Neuron (in vitro differentiated cells): ENCODE measurements at regions not wholly inside any gene's neighbourhood (a gene's known extent, or its start where the extent isn't known, plus 50 kb on each side); places are given as distances from the start of the nearest gene placed in this dataset.
"Not testable (repeated sequence)": the region's sequence is repeated elsewhere in the genome, so short reads cannot be mapped to it uniquely, and the experiment has no call there.

ENCODE experiments used
- H2AFZ ChIP-seq: one replicate; pipeline ENCODE4 v1.6.1; 2013; ENCODE audit warnings: low read depth, mild to moderate bottlenecking, inconsistent platforms, low read length, moderate library complexity
- H3K27me3 ChIP-seq: one replicate; pipeline ENCODE4 v1.6.1; 2013; ENCODE audit warnings: low read length; ENCODE audit not compliant: insufficient read depth
- H3K36me3 ChIP-seq: one replicate; pipeline ENCODE4 v1.6.1; 2013; ENCODE audit warnings: low read length; ENCODE audit not compliant: insufficient read depth
- H3K4me1 ChIP-seq: one replicate; pipeline ENCODE4 v1.6.1; 2013; ENCODE audit warnings: low read length; ENCODE audit not compliant: insufficient read depth
- H3K4me3 ChIP-seq: 2 replicates; pipeline ENCODE4 v1.5.1; 2013; ENCODE audit warnings: mild to moderate bottlenecking, low read length, moderate library complexity
- H3K9me3 ChIP-seq: one replicate; pipeline ENCODE4 v1.6.1; 2013; ENCODE audit warnings: low read length

DNA sequence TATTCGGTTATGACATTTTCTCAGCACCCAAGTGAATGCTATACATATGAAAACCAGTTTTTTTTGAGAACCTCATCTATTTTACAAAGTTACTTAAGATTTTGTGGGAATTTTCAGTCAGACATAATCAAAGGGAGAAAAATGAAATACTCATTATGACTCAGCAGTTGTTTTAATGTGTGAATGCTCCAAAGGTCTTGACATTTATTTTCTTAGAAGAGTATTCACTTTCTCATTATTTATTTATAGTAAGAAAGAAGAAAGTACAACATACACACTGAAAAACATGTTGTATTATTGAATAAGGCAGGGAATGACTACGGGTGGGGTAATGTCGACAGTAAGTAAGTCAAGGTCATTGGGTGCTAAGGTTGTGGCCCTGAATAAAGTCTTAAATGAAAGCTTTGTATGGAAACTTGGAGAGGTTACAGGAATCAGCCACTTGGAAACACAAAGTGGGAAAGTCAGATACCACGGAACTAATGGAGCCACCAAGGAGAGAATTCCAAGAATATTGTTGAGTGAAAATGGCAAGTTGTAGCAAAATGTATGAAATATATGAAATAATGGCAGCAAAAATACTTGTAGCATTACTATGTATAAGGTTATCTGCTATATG, 844.5 kb downstream of the TBL1XR1 start:
- no peaks in the 10 kb centered on the region for H3K27me3 ChIP-seq
- no peak overlapping the region for H3K4me3 ChIP-seq
- H3K9me3 ChIP-seq, result no peaks in the 10 kb centered on the region
- no peaks in the 10 kb centered on the region for H3K4me1 ChIP-seq
- H3K36me3 ChIP-seq, result no peaks in the 10 kb centered on the region
- no peak overlapping the region for H2AFZ ChIP-seq

DNA sequence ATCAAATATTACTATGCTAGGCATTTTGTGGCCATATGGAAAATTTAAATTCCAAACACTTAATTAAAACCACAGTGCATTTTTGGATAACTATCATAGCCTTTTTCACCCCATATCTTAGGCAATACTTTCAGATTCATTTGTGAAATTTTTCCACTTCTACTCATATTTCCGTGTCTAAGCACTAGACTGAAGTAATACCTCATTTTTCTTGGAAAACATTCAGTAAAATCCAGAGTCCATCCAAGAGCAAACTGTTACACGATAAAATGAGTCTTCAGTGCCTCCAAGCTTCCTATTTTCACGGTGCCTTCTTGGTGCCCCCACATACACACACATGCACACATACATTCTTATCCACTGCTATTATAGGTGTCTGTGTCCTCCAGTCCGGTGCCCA, 845.9 kb downstream of the TBL1XR1 start:
- H2AFZ ChIP-seq, result no peak overlapping the region
- no peak overlapping the region for H3K4me3 ChIP-seq
- H3K4me1 ChIP-seq, result no peaks in the 10 kb centered on the region
- H3K9me3 ChIP-seq, result no peaks in the 10 kb centered on the region
- H3K36me3 ChIP-seq, result no peaks in the 10 kb centered on the region
- H3K27me3 ChIP-seq, result no peaks in the 10 kb centered on the region

DNA sequence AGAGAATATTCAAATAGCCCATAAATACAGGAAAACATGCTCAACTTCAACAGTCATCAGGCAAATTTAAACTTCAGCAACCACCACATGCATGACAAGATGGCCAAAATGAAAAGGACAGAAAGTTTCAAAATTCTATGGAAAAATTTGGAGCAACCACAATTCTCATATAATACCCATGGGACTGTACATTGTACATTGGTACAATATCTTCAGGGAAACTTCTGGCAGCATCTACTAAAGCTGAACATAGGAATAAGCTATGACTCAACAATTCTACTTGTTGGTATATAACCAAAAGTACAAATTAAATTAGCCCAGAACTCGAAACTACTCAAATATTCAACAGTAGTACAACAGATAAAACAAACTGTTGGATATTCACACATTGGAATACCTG, 847.6 kb downstream of the TBL1XR1 start:
- Histone ChIP-seq H3K27me3 (no peaks in the 10 kb centered on the region), H3K4me1 (no peaks in the 10 kb centered on the region), H3K9me3 (no peaks in the 10 kb centered on the region), H3K4me3 (no peak overlapping the region), H3K36me3 (no peaks in the 10 kb centered on the region), H2AFZ (no peak overlapping the region)

DNA sequence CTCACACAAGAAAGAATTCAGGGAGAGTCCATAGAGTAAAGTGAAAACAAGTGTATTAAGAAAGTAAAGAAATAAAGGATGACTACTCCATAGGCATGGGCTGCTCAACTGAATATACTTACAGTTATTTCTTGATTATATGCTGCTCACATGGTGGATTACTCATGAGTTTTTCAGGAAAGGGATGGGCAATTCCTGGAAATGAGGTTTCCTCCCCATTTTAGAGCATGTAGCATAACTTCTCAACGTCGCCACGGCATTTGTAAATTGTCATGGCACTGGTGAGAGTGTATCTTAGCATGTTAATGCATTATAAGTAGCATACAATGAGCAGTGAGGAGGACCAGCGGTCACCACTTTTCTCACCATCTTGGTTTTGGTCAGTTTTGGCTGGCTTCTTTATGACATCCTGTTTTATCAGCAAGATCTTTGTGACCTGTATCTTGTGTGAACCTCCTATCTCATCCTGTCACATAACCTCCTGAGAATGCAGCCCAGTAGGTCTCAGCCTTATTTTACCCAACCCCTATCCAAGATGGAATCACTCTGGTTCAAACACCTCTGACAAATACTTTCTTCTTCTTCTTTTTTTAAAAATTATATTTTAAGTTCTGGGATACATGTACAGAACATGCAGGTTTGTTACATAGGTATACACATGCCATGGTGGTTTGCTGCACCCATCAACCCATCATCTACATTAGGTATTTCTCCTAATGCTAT, 849.7 kb downstream of the TBL1XR1 start:
- Histone ChIP-seq H3K4me1 (no peaks in the 10 kb centered on the region), H3K36me3 (no peaks in the 10 kb centered on the region), H3K4me3 (no peak overlapping the region), H3K27me3 (no peaks in the 10 kb centered on the region), H3K9me3 (no peaks in the 10 kb centered on the region), H2AFZ (no peak overlapping the region)

DNA sequence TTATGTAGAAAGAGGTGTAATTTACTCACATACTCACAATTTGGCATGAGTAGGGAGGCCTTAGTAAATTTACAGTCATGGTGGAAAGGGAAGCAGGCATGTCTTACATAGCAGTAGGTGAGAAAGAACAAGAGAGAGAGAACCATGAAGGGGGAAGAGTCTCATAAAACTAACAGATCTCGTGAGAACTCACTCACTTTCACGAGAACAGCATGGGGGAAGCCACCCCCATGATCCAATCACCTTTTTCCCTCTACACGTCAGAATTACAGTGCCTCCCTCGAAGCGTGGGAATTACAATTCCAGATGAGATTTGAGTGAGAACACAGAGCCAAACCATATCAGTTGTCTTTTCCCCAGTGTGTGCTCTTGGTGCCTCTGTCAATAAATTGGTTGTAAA, 855.3 kb downstream of the TBL1XR1 start:
- H3K9me3 ChIP-seq, result no peaks in the 10 kb centered on the region
- H3K4me1 ChIP-seq, result no peaks in the 10 kb centered on the region
- H2AFZ ChIP-seq, result no peak overlapping the region
- H3K36me3 ChIP-seq, result no peaks in the 10 kb centered on the region
- no peak overlapping the region for H3K4me3 ChIP-seq
- no peaks in the 10 kb centered on the region for H3K27me3 ChIP-seq

DNA sequence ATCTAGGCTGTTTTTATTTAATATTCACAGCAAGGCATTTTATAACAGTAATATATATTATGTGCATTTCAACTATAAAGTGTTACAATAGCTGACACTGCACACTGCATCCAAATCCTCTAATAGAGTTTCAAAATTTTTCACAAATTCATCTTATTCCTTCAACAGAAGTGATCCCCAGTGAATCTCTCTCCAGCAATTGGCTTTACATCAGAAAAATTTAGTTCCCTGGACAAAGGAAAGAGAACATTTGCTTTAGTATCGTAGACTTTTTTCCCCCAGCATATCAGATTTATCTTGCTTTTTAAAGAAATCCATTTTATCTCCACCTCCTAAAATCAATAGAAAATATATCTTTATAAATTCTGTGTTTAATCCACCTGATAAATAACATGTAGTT, 868.6 kb downstream of the TBL1XR1 start:
- H3K9me3 ChIP-seq, result no peaks in the 10 kb centered on the region
- H3K4me1 ChIP-seq, result peaks cover 11% of the 10 kb centered on the region
- no peaks in the 10 kb centered on the region for H3K36me3 ChIP-seq
- no peaks in the 10 kb centered on the region for H3K27me3 ChIP-seq
- H2AFZ ChIP-seq, result no peak overlapping the region
- no peak overlapping the region for H3K4me3 ChIP-seq

DNA sequence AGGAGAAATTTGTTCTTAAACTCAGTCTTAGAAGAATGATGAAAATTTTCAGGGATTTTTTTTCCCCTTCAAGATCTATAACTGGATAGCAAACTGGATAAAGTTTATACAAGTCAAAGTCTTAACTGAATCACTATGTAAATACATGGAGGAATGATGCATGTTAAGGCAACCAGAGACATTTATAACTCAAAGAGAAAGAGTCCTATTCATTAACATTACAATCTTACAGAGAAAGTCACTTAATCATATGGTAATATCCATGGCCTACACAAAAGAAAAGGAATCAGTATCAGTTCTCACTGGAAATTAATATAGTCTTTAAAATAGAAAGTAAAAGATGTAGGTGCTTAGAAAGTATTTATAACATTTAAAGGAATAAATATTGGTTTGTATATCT, 869.1 kb downstream of the TBL1XR1 start:
- Histone ChIP-seq H2AFZ (no peak overlapping the region), H3K27me3 (no peaks in the 10 kb centered on the region)

DNA sequence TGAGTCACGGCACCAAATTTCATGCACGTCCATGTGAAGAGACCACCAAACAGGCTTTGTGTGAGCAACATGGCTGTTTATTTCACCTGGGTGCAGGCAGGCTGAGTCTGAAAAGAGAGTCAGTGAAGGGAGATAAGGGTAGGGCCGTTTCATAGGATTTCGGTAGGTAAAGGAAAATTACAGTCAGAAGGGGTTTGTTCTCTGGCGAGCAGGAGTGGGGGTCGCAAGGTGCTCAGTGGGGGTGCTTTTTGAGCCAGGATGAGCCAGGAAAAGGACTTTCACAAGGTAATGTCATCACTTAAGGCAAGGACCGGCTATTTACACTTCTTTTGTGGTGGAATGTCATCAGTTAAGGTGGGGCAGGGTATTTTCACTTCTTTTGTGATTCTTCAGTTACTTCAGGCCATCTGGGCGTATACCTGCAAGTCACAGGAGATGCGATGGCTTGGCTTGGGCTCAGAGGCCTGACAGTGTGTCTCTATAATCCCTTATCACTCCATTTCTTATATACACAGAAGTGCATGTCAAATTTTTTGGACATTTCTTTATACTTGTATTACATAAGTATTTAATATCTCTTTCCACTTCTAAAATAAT, 870.3 kb downstream of the TBL1XR1 start:
- H3K4me1 ChIP-seq, result peaks cover 11% of the 10 kb centered on the region
- not testable (repeated sequence) for H3K4me3 ChIP-seq, H3K36me3 ChIP-seq

More for the DNA sequence above, 869.1 kb downstream of the TBL1XR1 start:
- no peak overlapping the region for H3K4me3 ChIP-seq
- no peaks in the 10 kb centered on the region for H3K36me3 ChIP-seq
- H3K4me1 ChIP-seq, result peaks cover 11% of the 10 kb centered on the region
- H3K9me3 ChIP-seq, result no peaks in the 10 kb centered on the region

DNA sequence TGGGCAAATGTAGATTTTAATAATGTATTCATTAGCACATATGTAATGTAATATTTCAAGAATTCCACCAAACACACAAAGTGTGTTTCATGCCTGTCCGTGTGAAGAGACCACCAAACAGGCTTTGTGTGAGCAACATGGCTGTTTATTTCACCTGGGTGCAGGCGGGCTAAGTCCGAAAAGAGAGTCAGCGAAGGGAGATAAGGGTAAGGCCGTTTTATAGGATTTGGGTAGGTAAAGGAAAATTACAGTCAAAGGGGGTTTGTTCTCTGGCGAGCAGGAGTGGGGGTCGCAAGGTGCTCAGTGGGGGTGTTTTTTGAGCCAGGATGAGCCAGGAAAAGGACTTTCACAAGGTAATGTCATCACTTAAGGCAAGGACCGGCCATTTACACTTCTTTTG, 875.8 kb downstream of the TBL1XR1 start:
- H3K4me3 ChIP-seq, H3K9me3 ChIP-seq, H3K27me3 ChIP-seq, H3K36me3 ChIP-seq, H3K4me1 ChIP-seq, H2AFZ ChIP-seq: not testable (repeated sequence)

More for the DNA sequence above, 870.3 kb downstream of the TBL1XR1 start:
- not testable (repeated sequence) for H3K9me3 ChIP-seq, H2AFZ ChIP-seq, H3K27me3 ChIP-seq

DNA sequence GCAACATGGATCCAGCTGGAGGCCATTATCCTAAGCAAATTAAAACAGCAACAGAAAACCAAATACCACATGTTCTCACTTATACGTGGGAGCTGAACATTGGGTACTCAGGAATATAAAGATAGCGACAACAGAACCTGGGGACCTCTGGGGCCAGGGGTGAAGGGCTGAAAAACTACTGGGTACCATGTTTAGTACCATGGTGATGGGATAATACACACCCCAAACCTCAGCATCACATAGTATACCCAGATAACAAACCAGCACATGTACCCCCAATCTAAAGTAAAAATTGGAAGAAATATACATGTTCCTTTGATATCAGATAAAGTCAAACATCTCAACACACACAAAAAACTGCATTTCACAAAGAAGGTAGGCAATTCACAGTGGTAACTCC, 876.2 kb downstream of the TBL1XR1 start:
- Histone ChIP-seq H2AFZ (no peak overlapping the region), H3K36me3 (no peaks in the 10 kb centered on the region), H3K9me3 (no peaks in the 10 kb centered on the region), H3K4me3 (no peak overlapping the region), H3K27me3 (no peaks in the 10 kb centered on the region), H3K4me1 (no peaks in the 10 kb centered on the region)

DNA sequence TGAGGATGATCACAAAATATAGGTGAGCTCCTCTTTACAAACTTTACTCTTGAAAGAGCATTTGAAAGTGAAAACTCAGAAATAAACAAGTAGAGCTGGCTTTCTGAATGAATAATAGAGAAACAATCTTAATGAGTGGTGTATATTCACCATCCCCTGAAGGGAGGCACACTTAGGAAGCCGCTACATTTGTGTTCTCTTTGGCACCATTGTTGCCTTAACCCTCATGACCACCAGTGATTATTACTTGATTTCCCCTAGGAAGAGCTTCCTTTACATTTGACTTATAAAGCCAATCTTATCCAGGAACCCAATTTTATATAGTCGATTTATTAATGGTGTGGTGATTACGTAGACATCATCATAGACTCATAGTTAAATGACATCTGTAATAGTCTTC, 883.9 kb downstream of the TBL1XR1 start:
- Histone ChIP-seq H3K36me3 (no peaks in the 10 kb centered on the region), H3K4me3 (no peak overlapping the region), H3K27me3 (no peaks in the 10 kb centered on the region), H2AFZ (no peak overlapping the region), H3K9me3 (no peaks in the 10 kb centered on the region), H3K4me1 (no peaks in the 10 kb centered on the region)

DNA sequence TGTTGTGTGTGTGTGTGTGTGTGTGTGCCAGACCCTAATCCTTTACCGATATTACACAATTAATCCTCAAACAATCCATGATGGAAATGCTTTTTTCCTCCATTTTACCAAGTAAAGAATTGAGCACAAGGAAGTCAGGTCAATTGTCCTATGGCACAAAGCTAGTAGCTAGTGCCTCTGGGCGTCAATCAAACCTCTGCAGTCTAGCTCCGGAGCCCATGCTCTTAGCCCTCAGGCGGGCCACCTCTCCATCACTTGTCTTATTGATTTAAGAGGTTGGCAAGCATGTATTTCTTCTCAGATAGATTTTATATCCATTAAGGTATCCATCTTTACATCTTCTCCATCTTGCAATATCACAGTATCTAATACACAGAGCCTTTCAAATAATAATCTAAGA, 886.6 kb downstream of the TBL1XR1 start:
- no peaks in the 10 kb centered on the region for H3K27me3 ChIP-seq
- no peaks in the 10 kb centered on the region for H3K36me3 ChIP-seq
- H3K4me3 ChIP-seq, result no peak overlapping the region
- H3K9me3 ChIP-seq, result no peaks in the 10 kb centered on the region
- H2AFZ ChIP-seq, result no peak overlapping the region
- no peaks in the 10 kb centered on the region for H3K4me1 ChIP-seq

DNA sequence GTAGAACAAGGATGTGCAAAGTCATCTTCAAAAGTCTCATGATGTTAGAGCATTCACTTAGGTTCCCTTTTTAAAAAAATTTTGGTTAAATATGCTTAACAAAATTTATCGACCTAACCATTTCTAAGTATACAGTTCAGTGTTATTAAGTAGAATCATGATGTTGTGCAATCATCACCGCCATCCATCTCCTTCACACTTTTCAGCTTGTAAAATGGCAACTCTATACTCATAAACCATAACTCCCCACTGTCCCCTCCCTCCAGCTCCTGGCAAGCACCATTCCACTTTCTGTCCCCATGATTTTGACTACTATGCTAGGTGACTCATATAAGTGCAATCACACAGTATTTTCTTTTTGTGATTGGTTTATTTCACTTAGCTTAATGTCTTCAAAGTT, 895.0 kb downstream of the TBL1XR1 start:
- Histone ChIP-seq H3K4me3 (no peak overlapping the region), H2AFZ (no peak overlapping the region), H3K27me3 (no peaks in the 10 kb centered on the region), H3K9me3 (no peaks in the 10 kb centered on the region), H3K36me3 (no peaks in the 10 kb centered on the region), H3K4me1 (peaks cover 6% of the 10 kb centered on the region)
